DND-41 (cell line): ENCODE measurements at regions not wholly inside any gene's neighbourhood (a gene's known extent, or its start where the extent isn't known, plus 50 kb on each side); places are given as distances from the start of the nearest gene placed in this dataset.

Experiments
- ATAC-seq: fragments of 200-7000 bp; cut with Tn5 transposase; 3 replicates; pipeline ENCODE4 v1.9.1; 2021; ENCODE audit warnings: low read depth; ENCODE audit not compliant: insufficient read depth
- DNase-seq: peaks from one replicate; pipeline ENCODE4 v3.0.0-alpha.2; 2020
- H2AFZ ChIP-seq: 2 replicates; pipeline ENCODE4 v1.6.0; 2012; ENCODE audit warnings: low read depth, low read length
- H3K27ac ChIP-seq: 2 replicates; pipeline ENCODE4 v1.5.1; 2012; ENCODE audit warnings: low read length, inconsistent platforms
- H3K27me3 ChIP-seq: fragments of 200-600 bp; sonication (generic); 2 replicates; pipeline ENCODE4 v1.6.0; 2012; ENCODE audit warnings: low read length, mild to moderate bottlenecking, inconsistent platforms; ENCODE audit not compliant: insufficient read depth, poor library complexity
- H3K36me3 ChIP-seq: 2 replicates; pipeline ENCODE4 v1.5.1; 2012; ENCODE audit warnings: low read length, inconsistent platforms; ENCODE audit not compliant: insufficient read depth
- H3K4me1 ChIP-seq: 2 replicates; pipeline ENCODE4 v1.5.1; 2012; ENCODE audit warnings: mild to moderate bottlenecking, low read length; ENCODE audit not compliant: insufficient read depth
- H3K4me2 ChIP-seq: 2 replicates; pipeline ENCODE4 v1.6.0; 2012; ENCODE audit warnings: mild to moderate bottlenecking, moderate library complexity, low read length, inconsistent platforms; ENCODE audit not compliant: insufficient read depth
- H3K4me3 ChIP-seq, 2 experiments: fragments of 200-600 bp in 1 of 2; shearing (Covaris generic) in 1 of 2; 2 replicates each; pipeline ENCODE4 v1.5.1; 2012 to 2016; ENCODE audit warnings: inconsistent platforms in 2 of 2, low read length in 2 of 2, mild to moderate bottlenecking in 2 of 2, low read depth in 1 of 2, moderate library complexity in 1 of 2
- H3K79me2 ChIP-seq: 2 replicates; pipeline ENCODE4 v1.6.0; 2012; ENCODE audit warnings: low read length, inconsistent platforms; ENCODE audit not compliant: insufficient read depth
- H3K9ac ChIP-seq: 2 replicates; pipeline ENCODE4 v1.6.0; 2012; ENCODE audit warnings: low read depth, mild to moderate bottlenecking, inconsistent platforms, low read length, moderate library complexity
- H3K9me3 ChIP-seq: 2 replicates; pipeline ENCODE4 v1.5.1; 2012; ENCODE audit warnings: low read length, moderate library complexity, mild to moderate bottlenecking, inconsistent platforms; ENCODE audit not compliant: insufficient read depth, severe bottlenecking
- H4K20me1 ChIP-seq: 2 replicates; pipeline ENCODE4 v1.6.0; 2012; ENCODE audit warnings: low read length; ENCODE audit not compliant: insufficient read depth
- CTCF ChIP-seq: IDR thresholded peaks from 2 replicates; pipeline ENCODE4 v1.5.1; 2012; ENCODE audit warnings: borderline replicate concordance, low read length, moderate library complexity, mild to moderate bottlenecking; ENCODE audit not compliant: poor library complexity, severe bottlenecking; ENCODE audit errors: extremely low read depth
- EZH2 ChIP-seq: IDR thresholded peaks from 3 replicates; pipeline ENCODE4 v1.6.1; 2012; ENCODE audit warnings: borderline replicate concordance, low read depth, mild to moderate bottlenecking, moderate library complexity, low read length, inconsistent platforms; ENCODE audit not compliant: severe bottlenecking

GRCh38 chr16:6946106-6946505 lies 386.5 kb upstream of the RBFOX1 start:
- no peaks in the 10 kb centered on the region for H3K27me3 ChIP-seq
- TF ChIP-seq CTCF, result no peak
- H3K4me1 ChIP-seq, result no peaks in the 10 kb centered on the region
- H3K36me3 ChIP-seq, result no peaks in the 10 kb centered on the region
- no peaks in the 10 kb centered on the region for H4K20me1 ChIP-seq
- no peak overlapping the region for H3K4me3 ChIP-seq
- no peaks in the 10 kb centered on the region for H3K9me3 ChIP-seq
- H3K4me2 ChIP-seq, result no peak overlapping the region
- H3K9ac ChIP-seq, result no peak overlapping the region
- no peak overlapping the region for H2AFZ ChIP-seq
- ATAC-seq (no peak), DNase-seq (no peak)
- H3K27ac ChIP-seq, result no peak overlapping the region
- H3K79me2 ChIP-seq, result no peaks in the 10 kb centered on the region

- H3K27ac ChIP-seq, result no peak overlapping the region
- no peaks in the 10 kb centered on the region for H3K79me2 ChIP-seq
- H3K4me2 ChIP-seq, result no peak overlapping the region
- H3K9me3 ChIP-seq, result no peaks in the 10 kb centered on the region
- no peak overlapping the region for H3K4me3 ChIP-seq
- H3K9ac ChIP-seq, result no peak overlapping the region
- H3K4me1 ChIP-seq, result no peaks in the 10 kb centered on the region
- no peaks in the 10 kb centered on the region for H3K36me3 ChIP-seq
- H4K20me1 ChIP-seq, result no peaks in the 10 kb centered on the region
- DNase-seq (no peak), ATAC-seq (no peak)
- H2AFZ ChIP-seq, result no peak overlapping the region
- no peak for TF ChIP-seq CTCF
- no peak for TF ChIP-seq EZH2
- no peaks in the 10 kb centered on the region for H3K27me3 ChIP-seq
Observed at GRCh38 chr16:6940968-6941367, 391.7 kb upstream of the RBFOX1 start.

GRCh38 chr16:6937641-6938040 lies 395.0 kb upstream of the RBFOX1 start:
- Histone ChIP-seq H3K27ac (no peak overlapping the region), H3K27me3 (no peaks in the 10 kb centered on the region), H3K4me3 (no peak overlapping the region), H2AFZ (no peak overlapping the region), H3K9me3 (no peaks in the 10 kb centered on the region), H3K9ac (no peak overlapping the region), H3K4me1 (no peaks in the 10 kb centered on the region), H3K4me2 (no peak overlapping the region), H3K36me3 (no peaks in the 10 kb centered on the region), H4K20me1 (no peaks in the 10 kb centered on the region), H3K79me2 (no peaks in the 10 kb centered on the region)
- TF ChIP-seq EZH2 (no peak), CTCF (no peak)
- DNase-seq (no peak), ATAC-seq (no peak)

- H2AFZ ChIP-seq, result no peak overlapping the region
- no peaks in the 10 kb centered on the region for H3K27me3 ChIP-seq
- H3K27ac ChIP-seq, result no peak overlapping the region
- no peak overlapping the region for H3K4me3 ChIP-seq
- H3K9ac ChIP-seq, result no peak overlapping the region
- H3K36me3 ChIP-seq, result no peaks in the 10 kb centered on the region
- H3K4me1 ChIP-seq, result no peaks in the 10 kb centered on the region
- DNase-seq (no peak), ATAC-seq (no peak)
- no peaks in the 10 kb centered on the region for H3K9me3 ChIP-seq
- TF ChIP-seq CTCF, result no peak
- TF ChIP-seq EZH2, result no peak
- H3K4me2 ChIP-seq, result no peak overlapping the region
- H3K79me2 ChIP-seq, result no peaks in the 10 kb centered on the region
- no peaks in the 10 kb centered on the region for H4K20me1 ChIP-seq
Observed at GRCh38 chr16:6932871-6933385, 399.7 kb upstream of the RBFOX1 start.
